NCI-H146 treated with DMSO at 0.1 percent for 48 hours (cell line): ENCODE measurements at regions not wholly inside any gene's neighbourhood (a gene's known extent, or its start where the extent isn't known, plus 50 kb on each side); places are given as distances from the start of the nearest gene placed in this dataset.
A peak's percentile ranks its signal among the peaks of the same experiment; 100 is the strongest.
"Not testable (repeated sequence)": the region's sequence is repeated elsewhere in the genome, so short reads cannot be mapped to it uniquely, and the experiment has no call there.

Experiments used
- DNase-seq: peaks from one replicate; lab custom pipeline; 2025; ENCODE audit not compliant: unreplicated experiment; lab: John Stamatoyannopoulos, UW

DNA sequence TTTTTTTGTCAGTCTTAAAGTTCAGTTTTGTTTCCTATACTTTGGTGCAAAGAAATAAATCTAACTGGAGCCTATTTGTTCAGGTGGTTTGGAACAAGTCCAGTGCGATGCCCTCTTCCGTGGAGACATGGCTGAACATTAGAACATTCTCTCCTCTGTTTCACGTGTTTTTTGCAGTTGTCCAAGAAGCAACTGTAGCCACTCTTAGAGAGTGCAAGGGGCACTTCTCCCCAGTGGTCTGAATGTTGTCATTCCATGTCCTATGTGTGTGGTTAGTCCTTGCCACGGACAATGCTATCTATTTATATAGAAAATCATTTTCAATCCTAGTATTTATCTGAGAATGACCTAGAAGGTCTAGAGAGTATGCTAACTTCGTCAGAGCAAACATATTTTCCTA is 1232.5 kb upstream of the SEL1L start:
- DNase-seq: no peak

DNA sequence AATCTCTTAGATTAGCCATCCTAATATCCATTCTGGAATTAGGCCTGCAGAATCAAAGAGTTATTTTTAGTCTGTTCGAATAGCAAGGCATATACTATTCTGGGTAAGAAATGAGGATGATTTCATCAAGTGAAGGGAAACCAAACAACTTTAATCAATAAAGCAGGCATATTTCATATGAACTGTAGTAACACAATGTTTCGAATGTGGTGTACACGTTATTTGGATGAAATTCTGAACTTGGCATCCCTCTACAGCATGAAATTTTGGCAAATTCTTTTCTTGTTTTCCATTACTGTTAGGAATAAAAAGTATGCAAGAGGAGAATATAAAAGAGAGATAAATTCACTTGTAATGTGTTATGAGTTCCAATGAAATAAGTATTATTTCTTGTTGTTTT is 1233.3 kb upstream of the SEL1L start:
- no peak for DNase-seq

DNA sequence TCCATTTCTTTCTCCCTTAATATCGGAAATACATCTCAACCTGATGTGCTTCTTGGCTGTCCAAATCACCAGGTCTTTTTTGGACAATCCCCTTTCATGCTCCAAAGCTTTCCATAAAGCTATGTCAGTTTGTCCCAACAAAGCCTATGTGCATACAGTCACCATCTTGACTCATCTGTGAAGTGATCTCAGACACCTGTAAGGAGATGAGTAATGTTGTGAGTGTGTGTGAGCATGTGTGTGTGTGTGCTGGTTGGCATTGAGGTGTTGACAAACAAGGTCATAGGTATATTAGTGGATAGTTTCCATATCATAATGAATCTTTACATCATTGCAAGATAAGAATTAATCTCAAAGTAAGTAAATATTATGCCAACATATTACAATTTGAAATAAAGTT is 1243.3 kb upstream of the SEL1L start:
- DNase-seq: no peak

DNA sequence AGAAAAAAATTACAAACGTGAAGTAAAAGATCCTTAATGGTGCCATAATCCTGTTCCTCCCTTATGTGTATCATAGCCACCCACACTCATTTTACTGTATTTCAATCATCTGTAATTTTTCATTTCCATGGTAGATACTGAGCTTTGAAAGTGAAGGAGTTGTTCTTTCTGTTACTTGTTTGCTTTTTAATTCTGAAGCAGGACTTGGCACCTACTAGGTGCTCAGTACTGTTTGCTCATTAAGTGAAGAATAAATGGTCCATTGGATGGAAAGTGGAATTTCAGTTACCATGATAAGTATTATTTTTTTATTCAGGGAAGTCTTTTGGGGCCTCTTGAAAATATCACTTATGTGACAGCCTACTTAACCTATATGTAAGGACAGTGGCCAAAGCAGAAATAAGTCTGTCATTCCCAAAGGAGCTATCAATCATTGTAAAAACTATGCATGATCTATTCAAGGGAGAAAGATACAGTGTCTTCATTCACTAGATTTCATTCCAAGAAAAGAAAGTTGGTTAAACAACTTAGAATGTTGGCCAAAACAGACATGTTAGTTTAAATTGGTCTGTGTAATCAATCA is 1244.4 kb upstream of the SEL1L start:
- no peak for DNase-seq

DNA sequence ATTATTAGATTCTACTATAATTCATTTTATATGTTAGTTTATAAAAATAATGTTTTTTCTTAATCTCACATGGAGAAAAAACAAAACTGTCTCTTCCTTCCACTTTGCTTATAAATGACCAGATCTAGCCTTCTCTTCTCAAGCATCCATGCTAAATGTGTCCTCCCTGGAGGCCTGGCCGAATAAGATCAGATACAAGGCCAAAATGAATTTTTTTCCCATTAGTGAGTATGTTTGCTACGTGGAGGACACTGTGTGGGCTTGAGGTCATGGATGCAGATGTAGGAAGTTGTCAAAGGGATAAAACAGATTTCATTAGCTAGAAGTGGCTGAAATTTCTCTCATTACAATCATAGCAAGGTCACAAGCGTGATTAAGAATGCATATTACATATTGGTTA is 1244.9 kb upstream of the SEL1L start:
- DNase-seq: no peak

DNA sequence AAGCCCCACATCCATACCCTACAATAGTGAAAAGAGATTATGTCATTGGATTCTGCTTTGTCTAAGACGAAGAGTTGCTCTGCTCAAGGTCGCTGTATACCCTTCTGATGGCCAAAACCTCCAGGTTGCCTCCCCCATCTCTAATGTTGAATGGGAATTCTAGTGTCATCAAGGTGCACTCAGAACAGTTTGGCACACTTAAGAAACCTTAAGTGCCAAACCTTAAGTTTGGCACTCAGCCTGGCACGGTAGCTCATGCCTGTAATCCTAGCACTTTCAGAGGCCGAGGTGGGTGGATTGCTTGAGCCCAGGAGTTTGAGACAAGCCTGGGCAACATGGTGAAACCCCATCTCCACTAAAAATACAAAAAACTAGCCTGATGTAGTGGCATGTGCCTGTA is 1245.6 kb upstream of the SEL1L start:
- no peak for DNase-seq

DNA sequence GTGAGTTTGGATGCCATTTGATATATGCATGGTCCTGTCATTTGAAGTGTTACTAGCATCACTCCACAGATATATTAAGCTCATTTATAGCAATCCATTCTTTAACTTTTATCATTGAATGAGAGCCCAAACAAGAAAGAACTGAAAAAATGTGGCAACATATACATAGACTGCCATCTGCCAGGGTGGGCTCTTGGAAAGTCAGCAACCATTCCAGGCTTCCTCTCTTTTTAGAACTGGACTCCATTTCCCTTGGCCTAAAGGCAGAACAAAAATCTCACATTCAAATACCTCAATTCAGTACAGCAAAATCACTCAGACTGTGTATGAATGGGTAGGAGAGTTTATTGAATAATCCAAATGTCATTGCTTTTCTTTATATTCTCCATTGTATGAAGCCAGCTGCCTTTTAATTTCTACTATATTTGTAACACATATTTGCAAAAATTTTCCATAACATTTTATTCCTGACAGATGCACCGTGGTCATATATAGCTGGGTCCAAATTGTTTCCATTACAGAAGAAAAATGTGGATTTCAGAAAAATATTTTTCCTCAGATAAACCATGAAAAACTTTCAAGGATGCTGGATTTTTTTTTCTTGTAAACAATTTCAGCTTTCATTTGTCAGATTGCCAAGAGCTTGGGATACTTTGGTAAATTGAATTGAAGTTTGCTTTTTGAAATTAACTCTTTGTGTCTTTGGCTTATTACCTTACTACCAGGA is 1252.3 kb upstream of the SEL1L start:
- DNase-seq: no peak

DNA sequence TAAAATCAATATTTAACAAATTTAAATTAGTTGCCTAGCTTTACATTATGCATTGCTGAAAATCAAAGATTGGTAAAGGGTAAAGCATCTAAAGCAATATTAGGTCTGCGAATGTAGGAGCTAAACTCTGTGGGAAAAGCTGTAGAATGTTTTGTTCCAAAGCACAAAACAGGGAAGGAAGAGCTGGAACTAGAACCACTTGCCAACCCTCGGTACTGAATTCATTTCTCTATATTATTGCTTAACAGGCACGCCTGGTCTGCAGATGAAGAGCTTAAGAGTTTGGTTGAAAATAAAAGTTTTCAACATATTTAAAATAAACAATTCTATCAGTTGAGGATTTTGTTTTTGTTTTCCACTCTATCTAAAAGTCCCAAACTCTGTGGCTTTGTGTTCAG is 1252.8 kb upstream of the SEL1L start:
- DNase-seq: no peak

DNA sequence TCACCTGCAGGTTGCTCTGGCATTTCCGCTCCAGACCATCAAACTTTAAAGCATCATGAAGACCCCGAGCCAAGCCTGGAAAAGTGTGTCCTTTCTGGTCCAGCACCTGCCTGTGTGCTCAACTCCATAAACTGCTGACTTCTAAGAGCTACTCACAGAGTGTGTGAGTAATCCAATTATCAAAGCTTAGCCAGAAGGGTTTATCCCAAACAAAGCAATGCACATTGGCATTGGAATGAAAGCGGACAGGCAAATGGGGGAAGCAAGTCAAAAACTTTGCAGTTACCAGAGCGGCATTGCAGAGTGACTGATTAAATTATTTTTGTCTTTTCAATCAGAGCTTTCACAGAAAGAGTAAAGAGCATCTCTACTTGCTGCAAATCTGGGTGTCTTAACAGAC is 1262.4 kb upstream of the SEL1L start:
- no peak for DNase-seq

DNA sequence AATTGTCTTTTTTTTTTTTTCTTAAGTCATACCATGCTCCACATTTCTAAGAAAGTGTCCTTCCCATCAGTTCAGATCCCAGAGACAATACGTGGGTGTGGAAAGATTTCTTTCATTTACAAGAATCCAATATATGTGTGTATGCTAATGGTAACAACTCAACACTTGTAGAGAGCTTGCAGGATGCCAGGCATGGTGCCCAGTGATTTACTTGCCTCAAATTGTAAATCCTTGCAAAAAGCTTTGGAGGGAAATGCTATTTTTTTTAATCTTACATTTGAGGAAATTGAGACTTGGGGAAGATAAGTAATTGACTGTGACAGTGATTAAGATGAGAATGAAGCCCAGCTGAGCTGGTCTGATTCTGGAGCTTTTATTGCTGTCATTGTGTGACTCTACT is 1264.6 kb upstream of the SEL1L start:
- DNase-seq: no peak

DNA sequence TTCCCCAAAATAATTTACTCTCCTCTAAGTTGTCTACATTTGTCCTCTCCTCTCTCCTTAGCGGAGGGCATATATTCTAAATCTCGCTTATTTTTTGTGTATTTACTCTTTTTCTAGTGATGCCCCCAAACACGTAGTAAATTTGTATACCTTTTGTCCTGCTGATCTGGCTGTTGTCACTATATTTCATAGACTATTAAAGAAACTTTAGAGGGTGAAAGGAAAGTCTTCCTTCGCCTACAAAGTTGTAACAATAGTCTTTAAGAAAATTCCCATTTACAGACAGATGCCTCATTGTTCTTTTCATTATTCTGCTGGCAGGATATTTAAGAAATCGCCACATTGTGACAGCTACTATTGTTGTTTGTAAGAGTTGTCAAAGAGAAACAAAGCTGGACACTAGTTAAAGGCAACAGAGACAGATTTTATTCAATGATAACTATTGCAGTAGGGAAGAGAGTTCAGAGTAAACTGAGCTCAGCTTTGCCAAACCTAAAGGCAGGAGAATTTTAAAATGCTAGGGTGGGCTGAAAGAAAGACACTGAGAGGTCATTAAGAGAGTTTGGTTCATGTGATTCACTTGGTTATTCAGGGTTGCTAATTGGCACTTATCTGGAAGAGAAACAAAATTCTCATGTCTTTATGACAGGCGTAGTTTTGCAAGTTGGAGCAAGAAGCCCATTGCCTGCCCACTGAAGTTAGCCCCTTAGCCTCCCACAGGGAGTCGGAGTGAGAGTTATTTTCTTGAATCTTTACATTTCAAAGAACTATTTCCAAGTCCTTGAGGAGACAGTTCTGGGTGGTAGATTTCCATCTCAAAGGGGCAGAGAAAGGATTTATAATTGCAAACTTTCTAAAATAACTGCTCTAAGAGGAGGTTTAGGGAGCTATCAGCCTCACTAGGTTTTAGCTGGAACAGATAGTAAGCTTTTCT is 1272.5 kb upstream of the SEL1L start:
- DNase-seq: no peak

DNA sequence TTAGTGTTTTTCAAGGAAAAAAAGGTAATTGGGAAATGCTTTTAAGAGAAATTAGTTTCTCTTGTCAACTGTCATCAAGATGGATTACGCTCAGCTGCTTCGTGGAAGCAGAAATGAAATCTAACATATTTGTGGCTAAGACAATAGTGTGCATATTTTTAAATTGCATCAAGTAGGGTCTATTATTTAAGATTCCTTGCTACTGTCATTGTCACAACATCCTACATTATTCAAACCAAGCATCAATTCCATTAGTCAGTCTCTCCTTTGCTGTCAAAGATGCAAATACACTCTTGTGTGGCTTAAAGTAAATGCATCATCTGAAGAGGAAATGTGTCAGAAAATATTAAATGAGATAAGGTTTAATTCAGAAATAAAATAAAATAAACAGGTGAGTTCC is 1277.6 kb upstream of the SEL1L start:
- DNase-seq: no peak

DNA sequence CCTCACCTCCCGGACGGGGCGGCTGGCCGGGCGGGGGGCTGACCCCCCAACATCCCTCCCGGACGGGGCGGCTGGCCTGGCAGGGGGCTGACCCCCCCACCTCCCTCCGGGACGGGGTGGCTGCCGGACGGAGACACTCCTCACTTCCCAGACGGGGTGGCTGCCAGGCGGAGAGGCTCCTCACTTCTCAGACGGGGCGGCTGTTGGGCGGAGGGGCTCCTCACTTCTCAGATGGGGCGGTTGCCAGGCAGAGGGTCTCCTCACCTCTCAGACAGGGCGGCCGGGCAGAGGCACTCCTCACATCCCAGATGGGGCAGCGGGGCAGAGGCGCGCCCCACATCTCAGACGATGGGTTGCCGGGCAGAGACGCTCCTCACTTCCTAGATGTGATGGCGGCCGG is 1280.7 kb upstream of the SEL1L start:
- DNase-seq: not testable (repeated sequence)

DNA sequence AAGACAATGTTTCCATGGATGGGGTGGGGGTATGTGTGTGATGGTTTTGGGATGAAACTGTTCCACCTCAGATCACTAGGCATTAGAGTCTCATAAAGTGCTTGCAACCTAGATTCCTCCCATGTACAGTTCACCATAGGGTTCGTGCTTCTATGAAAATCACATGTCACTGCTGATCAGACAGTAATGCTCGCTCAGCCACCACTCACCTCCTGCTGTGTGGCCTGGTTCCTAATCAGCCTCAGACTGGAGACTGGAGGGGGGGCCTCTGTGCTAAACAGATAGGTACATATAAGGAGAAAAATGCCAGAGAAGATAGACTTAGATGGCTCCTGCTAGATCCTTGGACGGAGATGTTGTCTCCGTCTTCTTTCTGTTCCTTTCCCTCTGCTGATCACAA is 1296.9 kb upstream of the SEL1L start:
- DNase-seq: no peak

DNA sequence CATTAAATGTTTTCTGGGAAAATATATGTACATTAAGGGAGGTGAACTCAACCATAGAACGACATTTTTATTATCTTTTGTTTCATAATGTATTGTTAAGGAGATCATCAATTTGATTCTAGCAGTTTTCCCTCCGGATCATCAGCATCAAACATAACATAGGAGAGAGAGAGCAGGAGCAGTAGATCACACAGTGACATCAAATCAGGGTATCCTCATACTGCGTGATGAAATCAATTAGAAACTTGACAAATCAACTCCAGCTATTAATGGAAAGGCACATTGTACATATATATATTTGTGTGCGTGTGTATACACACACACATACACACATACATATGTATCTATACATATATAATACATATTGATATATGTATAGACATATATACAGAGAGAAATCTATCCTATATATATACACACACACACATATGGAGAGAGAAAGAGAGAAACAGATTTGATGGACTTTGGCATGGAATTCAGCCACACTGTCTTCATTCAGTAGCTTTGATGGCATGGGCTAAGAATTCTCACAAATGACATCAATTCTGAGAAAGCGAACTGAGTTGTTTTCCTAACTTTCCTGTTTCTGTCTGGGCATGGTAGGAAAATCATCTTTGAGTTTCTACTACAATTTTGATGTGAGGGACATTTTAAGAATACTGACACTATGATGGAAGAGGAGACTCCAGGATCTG is 1302.8 kb upstream of the SEL1L start:
- DNase-seq: no peak

DNA sequence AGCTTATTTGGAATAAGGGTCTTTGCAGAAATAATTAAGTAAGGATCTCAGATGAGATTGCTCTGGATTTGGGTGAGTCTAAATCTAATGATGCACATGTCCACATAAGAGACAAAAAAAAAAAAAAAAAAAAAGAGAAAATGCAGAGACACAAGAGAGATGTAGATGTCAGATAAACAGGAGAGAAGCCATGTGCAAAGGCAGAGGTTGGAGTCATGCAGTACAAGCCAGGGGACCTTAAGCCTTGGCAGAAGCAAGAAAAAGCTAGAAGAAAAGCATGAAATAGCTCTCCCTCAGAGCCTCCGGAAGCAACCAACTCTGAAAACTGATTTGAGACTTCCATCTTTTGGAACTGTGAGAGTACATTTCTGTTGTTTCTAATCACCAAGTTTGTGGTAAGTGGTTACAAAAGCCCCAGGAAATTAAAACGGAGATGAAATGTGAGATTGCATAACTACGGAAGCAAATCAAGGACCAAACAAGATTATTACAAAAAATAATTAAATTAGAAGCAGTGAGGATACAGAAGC is 1304.0 kb upstream of the SEL1L start:
- no peak for DNase-seq

DNA sequence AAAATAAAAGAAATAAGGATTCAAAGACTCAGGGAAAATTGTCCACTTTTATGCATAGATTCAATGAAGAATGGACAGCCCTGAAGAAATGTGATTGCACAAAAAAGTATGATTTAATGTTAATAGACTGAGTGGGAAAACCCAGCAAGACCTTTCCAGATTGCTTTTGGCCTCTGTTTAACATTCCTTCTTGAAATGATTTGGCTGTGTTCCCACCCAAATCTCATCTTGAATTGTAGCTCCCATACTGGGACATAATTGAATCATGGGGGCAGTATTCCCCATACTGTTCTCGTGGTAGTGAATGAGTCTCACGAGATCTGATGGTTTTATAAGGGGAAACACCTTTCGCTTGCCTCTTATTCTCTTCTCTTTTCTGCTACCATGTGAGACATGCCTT is 1316.9 kb upstream of the SEL1L start:
- DNase-seq: no peak

DNA sequence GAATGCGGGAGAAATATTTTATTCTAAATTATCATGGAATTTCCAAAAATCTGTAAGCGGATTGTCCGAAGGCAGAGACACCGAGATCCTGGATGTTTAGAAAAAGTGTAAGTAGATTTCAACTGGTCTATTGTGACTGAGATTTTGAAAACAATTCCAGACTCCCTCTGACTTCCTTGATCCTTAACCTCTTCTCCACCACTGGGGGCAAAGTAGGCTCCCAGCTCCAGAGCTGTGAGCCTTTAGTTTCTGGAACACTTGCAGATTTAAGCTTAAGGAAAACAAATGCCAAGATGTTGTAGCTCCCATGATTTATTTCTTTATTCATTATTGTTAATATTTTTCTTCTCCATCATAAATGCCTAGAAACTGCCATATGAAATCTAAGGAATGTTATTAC is 1320.5 kb upstream of the SEL1L start:
- no peak for DNase-seq

DNA sequence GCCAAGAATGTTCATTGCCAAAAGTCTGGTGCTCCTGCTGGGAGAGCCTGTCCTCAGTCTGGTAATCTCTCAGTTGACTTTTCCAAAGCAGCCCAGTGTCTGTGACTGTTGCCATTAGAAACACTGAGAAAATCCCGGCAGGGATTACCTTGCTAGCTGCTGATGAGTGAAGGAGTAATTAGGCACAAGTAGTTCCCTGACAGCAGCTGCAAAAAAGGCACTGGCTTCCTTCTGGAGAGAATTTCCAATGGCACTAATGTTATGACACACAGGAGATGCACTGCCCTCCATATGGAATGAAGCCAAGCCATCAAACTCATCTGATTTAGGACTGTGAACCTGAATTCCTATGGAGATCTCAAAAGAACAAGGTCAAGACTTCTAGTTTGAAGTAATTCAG is 1321.2 kb upstream of the SEL1L start:
- no peak for DNase-seq

DNA sequence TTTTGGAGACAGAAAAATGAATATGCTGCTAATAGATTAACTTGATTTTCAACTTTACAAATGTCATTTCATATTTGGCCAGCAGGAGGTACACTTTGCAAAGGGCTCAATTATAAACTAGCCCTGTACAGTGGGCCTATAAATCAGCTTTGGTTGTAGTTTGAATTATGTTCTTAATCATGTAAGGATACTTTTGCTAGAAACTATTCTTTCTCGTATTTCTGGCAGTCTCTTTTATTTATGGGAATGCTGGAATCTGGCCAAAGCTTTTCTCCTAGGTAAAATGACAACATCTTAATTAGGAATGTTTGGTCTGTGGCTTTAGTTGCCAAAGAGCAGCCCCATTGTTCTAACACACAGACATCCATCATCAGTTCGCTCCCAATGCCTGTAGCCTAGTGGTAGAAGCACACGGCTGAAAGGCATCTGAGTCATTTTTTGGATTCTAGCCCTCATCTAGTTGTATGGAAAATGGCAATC is 1322.3 kb upstream of the SEL1L start:
- peak; percentile 30 for DNase-seq

DNA sequence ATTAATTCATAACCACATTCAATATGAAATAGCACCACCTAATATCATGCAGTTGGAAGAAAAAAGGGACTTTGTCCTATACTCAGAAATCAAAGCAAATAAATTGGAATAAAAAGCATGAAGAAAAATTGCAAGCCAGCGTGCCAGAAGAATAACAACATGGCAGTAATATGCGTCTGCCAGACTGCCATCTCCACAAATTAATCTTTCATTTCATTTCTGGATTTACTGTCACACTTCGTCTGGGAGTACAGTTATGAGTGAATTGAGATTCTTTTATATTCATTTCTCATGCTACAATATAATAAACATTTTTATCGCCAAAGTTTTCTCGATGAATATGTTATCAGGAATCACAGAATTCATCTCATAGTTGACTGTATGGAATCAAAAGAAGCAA is 1327.7 kb upstream of the SEL1L start:
- DNase-seq: no peak
